ENCODE measurements at regions not wholly inside any gene's neighbourhood (a gene's known extent, or its start where the extent isn't known, plus 50 kb on each side); places are given as distances from the start of the nearest gene placed in this dataset.
"Not testable (repeated sequence)": the region's sequence is repeated elsewhere in the genome, so short reads cannot be mapped to it uniquely, and the experiment has no call there.

GRCh38 chr2:143934626-143935481 is 585.1 kb downstream of the ZEB2 start:
- H3K27ac ChIP-seq, result no peak overlapping the region
- no peak for TF ChIP-seq ZFX (IDR thresholded peaks at IDR 0.05)
- TF ChIP-seq, protein P1, sequence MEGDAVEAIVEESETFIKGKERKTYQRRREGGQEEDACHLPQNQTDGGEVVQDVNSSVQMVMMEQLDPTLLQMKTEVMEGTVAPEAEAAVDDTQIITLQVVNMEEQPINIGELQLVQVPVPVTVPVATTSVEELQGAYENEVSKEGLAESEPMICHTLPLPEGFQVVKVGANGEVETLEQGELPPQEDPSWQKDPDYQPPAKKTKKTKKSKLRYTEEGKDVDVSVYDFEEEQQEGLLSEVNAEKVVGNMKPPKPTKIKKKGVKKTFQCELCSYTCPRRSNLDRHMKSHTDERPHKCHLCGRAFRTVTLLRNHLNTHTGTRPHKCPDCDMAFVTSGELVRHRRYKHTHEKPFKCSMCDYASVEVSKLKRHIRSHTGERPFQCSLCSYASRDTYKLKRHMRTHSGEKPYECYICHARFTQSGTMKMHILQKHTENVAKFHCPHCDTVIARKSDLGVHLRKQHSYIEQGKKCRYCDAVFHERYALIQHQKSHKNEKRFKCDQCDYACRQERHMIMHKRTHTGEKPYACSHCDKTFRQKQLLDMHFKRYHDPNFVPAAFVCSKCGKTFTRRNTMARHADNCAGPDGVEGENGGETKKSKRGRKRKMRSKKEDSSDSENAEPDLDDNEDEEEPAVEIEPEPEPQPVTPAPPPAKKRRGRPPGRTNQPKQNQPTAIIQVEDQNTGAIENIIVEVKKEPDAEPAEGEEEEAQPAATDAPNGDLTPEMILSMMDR (conservative IDR thresholded peaks at IDR 0.05), result no peak

DNA sequence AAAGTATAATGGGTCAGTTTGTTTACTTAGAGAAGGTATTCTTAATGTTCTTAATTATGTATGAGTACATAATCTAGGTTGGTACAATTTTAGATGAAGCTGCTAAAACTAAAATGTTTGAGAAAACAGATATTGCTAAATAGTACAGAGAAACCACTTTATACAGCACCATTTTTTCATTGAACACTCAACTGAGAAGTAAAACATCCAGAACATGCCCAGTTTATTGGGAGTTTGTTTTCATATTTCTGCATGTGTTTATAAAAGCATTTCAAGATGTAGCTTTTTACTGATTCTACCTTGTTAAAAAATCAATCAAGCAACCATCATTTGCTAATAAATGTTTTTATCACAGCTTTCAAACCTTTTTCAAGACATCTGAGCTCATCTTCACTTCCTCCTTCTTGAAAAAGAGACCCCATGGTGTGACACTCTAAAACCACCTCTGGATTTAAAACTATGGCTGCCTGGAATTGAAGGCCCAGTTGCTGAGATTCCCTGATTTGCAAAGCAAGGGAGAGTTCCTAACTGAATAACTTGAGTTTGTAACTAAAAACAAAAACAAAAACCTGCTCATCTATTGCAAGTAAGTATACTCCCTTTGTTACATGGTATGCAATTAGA is 585.9 kb downstream of the ZEB2 start:
- no peak for TF ChIP-seq ZFX (IDR thresholded peaks at IDR 0.05)
- TF ChIP-seq, protein P1 (conservative IDR thresholded peaks at IDR 0.05), result no peak

GRCh38 chr2:143930891-143931290 is 589.0 kb downstream of the ZEB2 start:
- TF ChIP-seq ZFX (IDR thresholded peaks at IDR 0.05), result no peak
- TF ChIP-seq, protein P1 (conservative IDR thresholded peaks at IDR 0.05), result no peak
- H3K27ac ChIP-seq, result no peak overlapping the region

More for the DNA sequence above, 585.9 kb downstream of the ZEB2 start:
- no peak overlapping the region for H3K27ac ChIP-seq

GRCh38 chr2:143928613-143929012 is 591.3 kb downstream of the ZEB2 start:
- TF ChIP-seq ZFX (IDR thresholded peaks at IDR 0.05), result no peak
- TF ChIP-seq, protein P1 (conservative IDR thresholded peaks at IDR 0.05), result no peak
- no peak overlapping the region for H3K27ac ChIP-seq

DNA sequence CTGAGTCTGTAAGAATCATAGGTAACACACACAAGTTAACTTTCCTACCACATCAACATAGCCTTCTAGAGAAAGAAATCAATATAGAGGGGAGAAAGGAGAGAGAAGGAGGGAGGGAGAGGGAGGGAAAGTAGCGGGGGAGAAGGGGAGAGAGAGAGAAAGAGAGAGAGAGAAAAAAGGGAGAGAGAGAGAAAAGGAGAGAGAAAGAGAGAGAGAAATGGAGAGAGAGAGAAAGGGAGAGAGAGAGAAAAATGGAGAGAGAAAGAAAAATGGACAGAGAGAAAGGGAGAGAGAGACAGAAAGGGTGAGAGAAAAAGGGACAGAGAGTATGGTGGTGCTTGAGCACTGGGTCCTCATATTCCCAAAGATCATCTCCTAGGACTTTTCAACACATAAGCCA is 591.7 kb downstream of the ZEB2 start:
- TF ChIP-seq, protein P1 (conservative IDR thresholded peaks at IDR 0.05), result no peak
- no peak for TF ChIP-seq ZFX (IDR thresholded peaks at IDR 0.05)
- H3K27ac ChIP-seq, result no peak overlapping the region

- no peak for TF ChIP-seq ZFX (IDR thresholded peaks at IDR 0.05)
- TF ChIP-seq, protein P1 (conservative IDR thresholded peaks at IDR 0.05), result no peak
- H3K27ac ChIP-seq, result no peak overlapping the region
Observed at GRCh38 chr2:143926736-143927135, 593.2 kb downstream of the ZEB2 start.

DNA sequence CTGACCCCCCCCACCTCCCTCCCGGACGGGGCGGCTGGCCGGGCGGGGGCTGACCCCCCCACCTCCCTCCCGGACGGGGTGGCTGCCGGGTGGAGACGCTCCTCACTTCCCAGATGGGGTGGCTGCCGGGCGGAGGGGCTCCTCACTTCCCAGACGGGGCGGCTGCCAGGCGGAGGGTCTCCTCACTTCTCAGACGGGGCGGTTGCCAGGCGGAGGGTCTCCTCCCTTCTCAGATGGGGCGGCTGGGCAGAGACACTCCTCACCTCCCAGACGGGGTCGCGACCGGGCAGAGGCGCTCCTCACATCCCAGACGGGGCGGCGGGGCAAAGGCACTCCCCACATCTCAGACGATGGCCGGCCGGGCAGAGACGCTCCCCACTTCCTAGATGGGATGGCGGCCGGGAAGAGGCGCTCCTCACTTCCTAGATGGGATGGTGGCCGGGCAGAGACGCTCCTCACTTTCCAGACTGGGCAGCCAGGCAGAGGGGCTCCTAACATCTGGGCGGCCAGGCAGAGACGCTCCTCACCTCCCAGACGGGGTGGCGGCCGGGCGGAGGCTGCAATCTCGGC is 597.6 kb downstream of the ZEB2 start:
- not testable (repeated sequence) for H3K27ac ChIP-seq

Data from C4-2B (cell line).